Calu3 (cell line): ENCODE measurements at regions not wholly inside any gene's neighbourhood (a gene's known extent, or its start where the extent isn't known, plus 50 kb on each side); places are given as distances from the start of the nearest gene placed in this dataset.

Experiments
- BruUV-seq: library from RNA; stranded (reverse); fragments of 400-500 nt; replicated peaks from 2 replicates; lab custom pipeline; 2021; lab: Mats Ljungman, UMichigan
- CTCF ChIA-PET: fragments of 300-600 bp; sonication (Branson Sonifier 250); formaldehyde crosslinking; loops from one replicate; lab custom pipeline; 2022; ENCODE audit warnings: antibody characterized with exemption; lab: Charles Lee
- DNase-seq: peaks from one replicate; pipeline ENCODE4 v3.0.0; 2022
- H3K27ac Mint-ChIP-seq: one replicate; pipeline ENCODE4 v1.8.0; 2022; ENCODE audit warnings: mixed read lengths; ENCODE audit not compliant: unreplicated experiment
- H3K27me3 Mint-ChIP-seq: one replicate; pipeline ENCODE4 v1.8.0; 2022; ENCODE audit warnings: mixed read lengths; ENCODE audit not compliant: unreplicated experiment
- H3K36me3 Mint-ChIP-seq: one replicate; pipeline ENCODE4 v1.8.0; 2022; ENCODE audit warnings: mild to moderate bottlenecking, moderate library complexity, mixed read lengths; ENCODE audit not compliant: insufficient read depth, unreplicated experiment
- H3K4me1 Mint-ChIP-seq: one replicate; pipeline ENCODE4 v1.8.0; 2022; ENCODE audit warnings: mild to moderate bottlenecking, low read depth, mixed read lengths; ENCODE audit not compliant: unreplicated experiment
- H3K4me3 Mint-ChIP-seq: one replicate; pipeline ENCODE4 v1.8.0; 2022; ENCODE audit warnings: mild to moderate bottlenecking, low read depth, moderate library complexity, mixed read lengths; ENCODE audit not compliant: unreplicated experiment
- H3K9me3 Mint-ChIP-seq: one replicate; pipeline ENCODE4 v1.8.0; 2022; ENCODE audit warnings: low read depth, mixed read lengths; ENCODE audit not compliant: unreplicated experiment
- intact Hi-C: fragments of 100-400 bp; cut with micrococcal nuclease; formaldehyde crosslinking; loops from one replicate; pipeline ENCODE4 v1.10.0; 2022; ENCODE audit not compliant: unreplicated experiment
- TF ChIP-seq, protein P1 (sequence below): fragments of 200-600 bp; IDR thresholded peaks from one replicate; pipeline ENCODE4 v1.8.0; 2022; ENCODE audit warnings: antibody characterized with exemption; ENCODE audit not compliant: unreplicated experiment

DNA sequence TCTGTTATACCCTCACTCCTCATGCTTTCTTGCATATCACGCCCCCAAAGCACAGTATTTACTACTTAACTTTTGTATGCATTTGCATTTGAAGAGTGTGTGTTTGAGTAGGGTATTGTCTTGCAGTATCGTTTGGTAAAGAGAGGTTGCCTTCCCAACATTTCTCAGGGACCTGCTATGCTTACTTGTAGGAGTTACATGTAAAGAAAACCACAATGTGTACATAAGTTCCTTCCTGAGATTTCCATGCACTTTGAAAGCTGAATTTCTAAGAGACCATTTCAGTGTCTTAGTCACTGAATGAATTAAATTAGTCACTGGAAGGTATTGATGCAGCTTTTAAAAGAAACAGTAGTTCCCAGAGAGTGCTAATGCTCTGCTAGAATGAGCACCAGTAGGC is 159.3 kb upstream of the LAMA2 start:
- intact Hi-C loops, result no loop called here
- Mint-ChIP-seq H3K9me3 (no peaks in the 10 kb centered on the region), H3K4me1 (no peaks in the 10 kb centered on the region), H3K27me3 (no peaks in the 10 kb centered on the region), H3K4me3 (no peak overlapping the region), H3K36me3 (no peaks in the 10 kb centered on the region), H3K27ac (no peak overlapping the region)
- BruUV-seq, result no TSS peak
- TF ChIP-seq, protein P1, sequence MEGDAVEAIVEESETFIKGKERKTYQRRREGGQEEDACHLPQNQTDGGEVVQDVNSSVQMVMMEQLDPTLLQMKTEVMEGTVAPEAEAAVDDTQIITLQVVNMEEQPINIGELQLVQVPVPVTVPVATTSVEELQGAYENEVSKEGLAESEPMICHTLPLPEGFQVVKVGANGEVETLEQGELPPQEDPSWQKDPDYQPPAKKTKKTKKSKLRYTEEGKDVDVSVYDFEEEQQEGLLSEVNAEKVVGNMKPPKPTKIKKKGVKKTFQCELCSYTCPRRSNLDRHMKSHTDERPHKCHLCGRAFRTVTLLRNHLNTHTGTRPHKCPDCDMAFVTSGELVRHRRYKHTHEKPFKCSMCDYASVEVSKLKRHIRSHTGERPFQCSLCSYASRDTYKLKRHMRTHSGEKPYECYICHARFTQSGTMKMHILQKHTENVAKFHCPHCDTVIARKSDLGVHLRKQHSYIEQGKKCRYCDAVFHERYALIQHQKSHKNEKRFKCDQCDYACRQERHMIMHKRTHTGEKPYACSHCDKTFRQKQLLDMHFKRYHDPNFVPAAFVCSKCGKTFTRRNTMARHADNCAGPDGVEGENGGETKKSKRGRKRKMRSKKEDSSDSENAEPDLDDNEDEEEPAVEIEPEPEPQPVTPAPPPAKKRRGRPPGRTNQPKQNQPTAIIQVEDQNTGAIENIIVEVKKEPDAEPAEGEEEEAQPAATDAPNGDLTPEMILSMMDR, result no peak
- CTCF ChIA-PET, result no interaction called here
- no peak for DNase-seq

DNA sequence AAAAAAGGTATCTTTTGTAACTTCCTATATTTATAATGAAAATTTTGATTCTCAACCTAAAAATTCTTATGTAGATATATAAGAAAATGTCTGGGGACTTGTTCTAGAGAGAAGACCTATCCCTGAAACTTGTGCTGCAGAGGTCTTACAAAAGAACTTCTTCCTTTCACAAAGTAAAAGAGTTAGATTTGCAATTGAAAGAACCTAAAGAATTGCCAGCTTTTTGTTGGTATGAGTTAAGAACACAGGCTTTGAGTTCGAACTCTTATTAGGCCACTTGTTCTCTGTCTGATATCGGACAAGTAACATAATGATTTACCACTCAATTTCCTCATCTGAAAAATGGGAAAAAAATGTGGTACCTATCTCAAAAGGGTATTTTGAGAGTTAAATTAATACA is 162.0 kb upstream of the LAMA2 start:
- intact Hi-C loops, result no loop called here
- TF ChIP-seq, protein P1, result no peak

DNA sequence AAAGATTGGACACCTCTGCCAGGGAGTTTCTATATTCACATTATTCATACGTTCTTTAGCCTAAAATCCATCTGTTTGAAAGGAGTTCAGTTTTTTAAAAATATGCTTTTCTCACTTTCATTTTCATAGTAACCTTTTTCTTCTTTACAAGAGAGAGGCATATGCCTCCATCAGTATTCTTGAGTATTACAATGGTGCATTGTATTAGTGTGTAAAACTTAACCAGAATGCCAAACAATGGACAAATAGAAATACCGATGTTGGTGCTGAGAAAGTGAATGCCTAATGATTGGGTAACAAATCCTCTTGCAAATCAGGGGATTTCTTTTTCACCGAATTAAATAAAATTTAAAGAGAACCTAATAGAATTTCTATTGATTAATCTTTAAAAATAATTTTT is 163.2 kb upstream of the LAMA2 start:
- Mint-ChIP-seq H3K27me3 (no peaks in the 10 kb centered on the region), H3K36me3 (no peaks in the 10 kb centered on the region), H3K4me3 (no peak overlapping the region), H3K4me1 (no peaks in the 10 kb centered on the region), H3K27ac (no peak overlapping the region), H3K9me3 (no peaks in the 10 kb centered on the region)
- intact Hi-C loops, result no loop called here
- CTCF ChIA-PET, result no interaction called here
- DNase-seq, result no peak
- BruUV-seq, result no TSS peak
- TF ChIP-seq, protein P1, result no peak

More for the DNA sequence above, 162.0 kb upstream of the LAMA2 start:
- Mint-ChIP-seq H3K4me1 (no peaks in the 10 kb centered on the region), H3K9me3 (no peaks in the 10 kb centered on the region), H3K27me3 (no peaks in the 10 kb centered on the region), H3K27ac (no peak overlapping the region), H3K4me3 (no peak overlapping the region), H3K36me3 (no peaks in the 10 kb centered on the region)
- no TSS peak for BruUV-seq
- no peak for DNase-seq
- CTCF ChIA-PET, result no interaction called here

- TF ChIP-seq, protein P1, result no peak
- CTCF ChIA-PET, result no interaction called here
- Mint-ChIP-seq H3K36me3 (no peaks in the 10 kb centered on the region), H3K9me3 (no peaks in the 10 kb centered on the region), H3K27me3 (no peaks in the 10 kb centered on the region), H3K27ac (no peak overlapping the region), H3K4me3 (no peak overlapping the region), H3K4me1 (no peaks in the 10 kb centered on the region)
- no TSS peak for BruUV-seq
- no peak for DNase-seq
- intact Hi-C loops, result no loop called here
Measured at GRCh38 chr6:128713461-128713860, 169.5 kb upstream of the LAMA2 start.
